ENCODE measurements at regions not wholly inside any gene's neighbourhood (a gene's known extent, or its start where the extent isn't known, plus 50 kb on each side); places are given as distances from the start of the nearest gene placed in this dataset.

- Mint-ChIP-seq H3K27me3 (peaks cover 22% of the 10 kb centered on the region), H3K27ac (no peak overlapping the region), H3K4me1 (no peaks in the 10 kb centered on the region), H3K4me3 (no peak overlapping the region), H3K9me3 (ENCODE audit: insufficient read depth) (peaks cover 5% of the 10 kb centered on the region)
- Histone ChIP-seq H3K9me3 (ENCODE audit: control extremely low read depth in 1 of 3, control insufficient read depth in 2 of 3, insufficient read depth in 1 of 3, low read length in 2 of 3) (peaks cover 0 to 2% (median 0%) of the 10 kb centered on the region in 3 donors), H3K36me3 (replicated peaks in 1 of 2; ENCODE audit: control extremely low read depth in 1 of 2, control insufficient read depth in 1 of 2, extremely low read depth in 1 of 2, insufficient read depth in 2 of 2, low read length in 1 of 2) (no peaks in the 10 kb centered on the region), H3K4me3 (ENCODE audit: control extremely low read depth in 1 of 5, extremely low read depth in 1 of 5, insufficient read depth in 1 of 5, low read depth in 2 of 5, low read length in 4 of 5) (no peak overlapping the region), H3K4me1 (ENCODE audit: control insufficient read depth in 2 of 2, insufficient read depth in 2 of 2, low read length in 2 of 2) (no peaks in the 10 kb centered on the region), H4K20me1 (ENCODE audit: control insufficient read depth, insufficient read depth, low read length, poor library complexity, severe bottlenecking) (no peaks in the 10 kb centered on the region), H3K27me3 (replicated peaks in 1 of 4; ENCODE audit: control extremely low read depth in 1 of 4, control insufficient read depth in 3 of 4, insufficient read depth in 4 of 4, low read length in 3 of 4) (no peaks in the 10 kb centered on the region), H3K9ac (ENCODE audit: low read length) (no peak overlapping the region), H3K27ac (ENCODE audit: low read length in 2 of 2) (no peak overlapping the region), H3K79me2 (ENCODE audit: control insufficient read depth, insufficient read depth, low read length) (no peaks in the 10 kb centered on the region), H3K4me2 (replicated peaks; ENCODE audit: low read depth, low read length, poor library complexity, severe bottlenecking) (no peak overlapping the region), H2AFZ (ENCODE audit: insufficient read depth, low read depth, low read length, poor library complexity, severe bottlenecking) (no peak overlapping the region)
- DNase-seq (no peak), ATAC-seq (ENCODE audit: low read depth) (no peak)
- no peak for TF ChIP-seq CTCF (IDR thresholded peaks at IDR 0.05)
- TF ChIP-seq EZH2 (IDR thresholded peaks at IDR 0.05; ENCODE audit: borderline replicate concordance, insufficient read depth, low read depth, low read length, poor library complexity, severe bottlenecking) = no peak
- intact Hi-C loops (cut with micrococcal nuclease) = no loop called here
- ChIA-PET CTCF (no interaction called here), POLR2A (no interaction called here)
- 100% methylated on average over 1 of the region's 3 CpGs for WGBS (ENCODE audit: insufficient coverage)
These were observed 154.5 kb downstream of the YIPF5 start for GRCh38 chr5:144015961-144016360.

GRCh38 chr5:144017119-144017518 lies 153.3 kb downstream of the YIPF5 start:
- H3K27ac ChIP-seq (ENCODE audit: low read length in 2 of 2) = no peak overlapping the region
- intact Hi-C loops (cut with micrococcal nuclease) = no loop called here
- H3K27me3 Mint-ChIP-seq = peaks cover 22% of the 10 kb centered on the region
- ChIA-PET POLR2A (no interaction called here), CTCF (no interaction called here)
- H2AFZ ChIP-seq (ENCODE audit: insufficient read depth, low read depth, low read length, poor library complexity, severe bottlenecking) = no peak overlapping the region
- H3K4me1 ChIP-seq (ENCODE audit: control insufficient read depth in 2 of 2, insufficient read depth in 2 of 2, low read length in 2 of 2) = no peaks in the 10 kb centered on the region
- WGBS (ENCODE audit: insufficient coverage) = 96% methylated on average over 5 of the region's 7 CpGs
- no peak for ATAC-seq (ENCODE audit: low read depth)
- H3K4me1 Mint-ChIP-seq = no peaks in the 10 kb centered on the region
- no peaks in the 10 kb centered on the region for H3K36me3 ChIP-seq (replicated peaks in 1 of 2; ENCODE audit: control extremely low read depth in 1 of 2, control insufficient read depth in 1 of 2, extremely low read depth in 1 of 2, insufficient read depth in 2 of 2, low read length in 1 of 2)
- no peak overlapping the region for H3K27ac Mint-ChIP-seq
- peaks cover 0 to 6% (median 0%) of the 10 kb centered on the region in 3 donors for H3K9me3 ChIP-seq (ENCODE audit: control extremely low read depth in 1 of 3, control insufficient read depth in 2 of 3, insufficient read depth in 1 of 3, low read length in 2 of 3)
- H3K4me2 ChIP-seq (replicated peaks; ENCODE audit: low read depth, low read length, poor library complexity, severe bottlenecking) = no peak overlapping the region
- H4K20me1 ChIP-seq (ENCODE audit: control insufficient read depth, insufficient read depth, low read length, poor library complexity, severe bottlenecking) = no peaks in the 10 kb centered on the region
- no peak for DNase-seq
- no peak overlapping the region for H3K4me3 Mint-ChIP-seq
- H3K9me3 Mint-ChIP-seq (ENCODE audit: insufficient read depth) = peaks cover 5% of the 10 kb centered on the region
- TF ChIP-seq CTCF (IDR thresholded peaks at IDR 0.05) (no peak), EZH2 (IDR thresholded peaks at IDR 0.05; ENCODE audit: borderline replicate concordance, insufficient read depth, low read depth, low read length, poor library complexity, severe bottlenecking) (no peak)
- no peaks in the 10 kb centered on the region for H3K27me3 ChIP-seq (replicated peaks in 1 of 4; ENCODE audit: control extremely low read depth in 1 of 4, control insufficient read depth in 3 of 4, insufficient read depth in 4 of 4, low read length in 3 of 4)
- H3K9ac ChIP-seq (ENCODE audit: low read length) = no peak overlapping the region
- no peaks in the 10 kb centered on the region for H3K79me2 ChIP-seq (ENCODE audit: control insufficient read depth, insufficient read depth, low read length)
- H3K4me3 ChIP-seq (ENCODE audit: control extremely low read depth in 1 of 5, extremely low read depth in 1 of 5, insufficient read depth in 1 of 5, low read depth in 2 of 5, low read length in 4 of 5) = no peak overlapping the region
